DOHH2 (cell line): ENCODE measurements at regions not wholly inside any gene's neighbourhood (a gene's known extent, or its start where the extent isn't known, plus 50 kb on each side); places are given as distances from the start of the nearest gene placed in this dataset.

Experiments
- H3F3A ChIP-seq: fragments of 200-600 bp; sonication (generic), shearing (Covaris generic); 2 replicates; pipeline ENCODE4 v1.6.0; 2016; ENCODE audit warnings: antibody characterized with exemption, mild to moderate bottlenecking; ENCODE audit not compliant: control insufficient read depth, insufficient read depth
- H3K27ac ChIP-seq: fragments of 200-600 bp; sonication (generic); 2 replicates; pipeline ENCODE4 v1.5.1; 2014; ENCODE audit warnings: low read depth, mild to moderate bottlenecking, low read length, moderate library complexity
- H3K27me3 ChIP-seq: fragments of 200-600 bp; sonication (generic); 2 replicates; pipeline ENCODE4 v1.6.1; 2014; ENCODE audit warnings: mild to moderate bottlenecking, low read length, mixed read lengths; ENCODE audit not compliant: control insufficient read depth
- H3K36me3 ChIP-seq: fragments of 200-600 bp; sonication (generic); 2 replicates; pipeline ENCODE4 v1.6.1; 2014; ENCODE audit warnings: mild to moderate bottlenecking, low read length, moderate library complexity, mixed read lengths; ENCODE audit not compliant: control insufficient read depth
- H3K4me1 ChIP-seq: fragments of 200-600 bp; sonication (generic); 2 replicates; pipeline ENCODE4 v1.6.1; 2014; ENCODE audit warnings: mild to moderate bottlenecking, low read length, mixed read lengths; ENCODE audit not compliant: control insufficient read depth
- H3K4me2 ChIP-seq: fragments of 200-600 bp; sonication (generic); 2 replicates; pipeline ENCODE4 v1.6.0; 2014; ENCODE audit warnings: mild to moderate bottlenecking, low read length, moderate library complexity
- H3K4me3 ChIP-seq: fragments of 200-600 bp; sonication (generic); 2 replicates; pipeline ENCODE4 v1.5.1; 2014; ENCODE audit warnings: mild to moderate bottlenecking, low read length, mixed read lengths
- H3K79me2 ChIP-seq: fragments of 200-600 bp; sonication (generic); 2 replicates; pipeline ENCODE4 v1.6.1; 2014; ENCODE audit warnings: mild to moderate bottlenecking, low read length, mixed read lengths; ENCODE audit not compliant: control insufficient read depth
- H3K9me2 ChIP-seq: fragments of 200-600 bp; sonication (generic); replicated peaks from 2 replicates; pipeline ENCODE4 v1.6.1; 2014; ENCODE audit warnings: mild to moderate bottlenecking, low read length, mixed read lengths; ENCODE audit not compliant: control insufficient read depth
- H3K9me3 ChIP-seq: fragments of 200-600 bp; sonication (generic); 2 replicates; pipeline ENCODE4 v1.6.1; 2014; ENCODE audit warnings: antibody characterized with exemption, low read length, mixed read lengths; ENCODE audit not compliant: control insufficient read depth, insufficient read depth
- H4K20me1 ChIP-seq: fragments of 200-600 bp; sonication (generic); 2 replicates; pipeline ENCODE4 v1.6.0; 2014; ENCODE audit warnings: low read depth, mild to moderate bottlenecking, antibody characterized with exemption, low read length, moderate library complexity; ENCODE audit not compliant: control insufficient read depth, insufficient read depth
- CTCF ChIP-seq: fragments of 200-600 bp; sonication (generic); IDR thresholded peaks from one replicate; pipeline ENCODE4 v1.5.1; 2014; ENCODE audit warnings: antibody characterized with exemption, mild to moderate bottlenecking, low read depth, low read length; ENCODE audit not compliant: poor library complexity, severe bottlenecking
- EZH2phosphoT487 ChIP-seq: fragments of 200-600 bp; sonication (generic); IDR thresholded peaks from 2 replicates; pipeline ENCODE4 v1.6.1; 2017; ENCODE audit warnings: borderline replicate concordance, mild to moderate bottlenecking, antibody characterized with exemption, low read length, moderate library complexity, mixed read lengths

GRCh38 chr13:81473366-81473899 is 1132.5 kb upstream of the SPRY2 start:
- no peaks in the 10 kb centered on the region for H3K79me2 ChIP-seq
- TF ChIP-seq EZH2phosphoT487 (no peak), CTCF (no peak)
- H3K4me1 ChIP-seq, result no peaks in the 10 kb centered on the region
- no peaks in the 10 kb centered on the region for H3K27me3 ChIP-seq
- no peak overlapping the region for H3K4me3 ChIP-seq
- no peaks in the 10 kb centered on the region for H4K20me1 ChIP-seq
- H3K27ac ChIP-seq, result no peak overlapping the region
- no peaks in the 10 kb centered on the region for H3K36me3 ChIP-seq
- no peaks in the 10 kb centered on the region for H3K9me2 ChIP-seq
- H3K9me3 ChIP-seq, result no peaks in the 10 kb centered on the region
- no peak overlapping the region for H3K4me2 ChIP-seq
- H3F3A ChIP-seq, result no peaks in the 10 kb centered on the region

GRCh38 chr13:81458170-81458569 is 1117.2 kb upstream of the SPRY2 start:
- no peak overlapping the region for H3K4me3 ChIP-seq
- no peak overlapping the region for H3K4me2 ChIP-seq
- H4K20me1 ChIP-seq, result no peaks in the 10 kb centered on the region
- H3F3A ChIP-seq, result no peaks in the 10 kb centered on the region
- H3K27ac ChIP-seq, result no peak overlapping the region
- no peaks in the 10 kb centered on the region for H3K36me3 ChIP-seq
- H3K9me2 ChIP-seq, result no peaks in the 10 kb centered on the region
- no peaks in the 10 kb centered on the region for H3K27me3 ChIP-seq
- H3K4me1 ChIP-seq, result no peaks in the 10 kb centered on the region
- TF ChIP-seq EZH2phosphoT487 (no peak), CTCF (no peak)
- H3K9me3 ChIP-seq, result no peaks in the 10 kb centered on the region
- no peaks in the 10 kb centered on the region for H3K79me2 ChIP-seq

- H3K79me2 ChIP-seq, result no peaks in the 10 kb centered on the region
- H3K4me3 ChIP-seq, result no peak overlapping the region
- H3K4me2 ChIP-seq, result no peak overlapping the region
- H3K27ac ChIP-seq, result no peak overlapping the region
- H3K9me2 ChIP-seq, result no peaks in the 10 kb centered on the region
- H3K27me3 ChIP-seq, result no peaks in the 10 kb centered on the region
- no peaks in the 10 kb centered on the region for H3K9me3 ChIP-seq
- H4K20me1 ChIP-seq, result no peaks in the 10 kb centered on the region
- H3K36me3 ChIP-seq, result no peaks in the 10 kb centered on the region
- TF ChIP-seq CTCF, result no peak
- no peak for TF ChIP-seq EZH2phosphoT487
- H3F3A ChIP-seq, result no peaks in the 10 kb centered on the region
- H3K4me1 ChIP-seq, result no peaks in the 10 kb centered on the region
Measured at GRCh38 chr13:81446441-81446840, 1105.5 kb upstream of the SPRY2 start.
